ENCODE measurements at regions not wholly inside any gene's neighbourhood (a gene's known extent, or its start where the extent isn't known, plus 50 kb on each side); places are given as distances from the start of the nearest gene placed in this dataset.

DNA sequence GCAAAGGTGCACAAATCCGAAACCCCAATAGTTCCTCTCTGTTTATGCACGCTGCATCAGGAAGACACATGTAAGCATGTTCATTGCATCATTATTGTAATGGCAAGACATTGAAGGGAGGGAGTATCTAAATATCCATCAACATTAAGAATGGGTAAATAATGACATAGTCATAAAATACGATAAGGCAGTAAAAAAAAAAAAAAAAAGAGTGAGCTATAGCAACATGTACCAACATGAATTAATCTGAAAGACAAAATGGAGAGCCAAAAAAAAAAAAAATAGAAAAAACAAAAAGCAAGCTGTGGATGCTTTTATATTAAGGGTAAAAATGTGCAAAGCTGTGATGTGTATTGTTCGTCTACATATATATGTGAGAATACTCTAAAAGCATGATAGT, 70.2 kb upstream of the ABLIM1 start:
- no peak overlapping the region for H3K4me3 Mint-ChIP-seq

GRCh38 chr10:114729103-114729659, 71.1 kb upstream of the ABLIM1 start:
- ChIA-PET POLR2A (no interaction called here), CTCF (interaction anchor here (1.1 kb wide), 1 partner anchor 57 kb away, joined by 3 read pairs; no protein-coding TSS in a partner anchor)
- Mint-ChIP-seq H3K4me3 (no peak overlapping the region), H3K27ac (no peak overlapping the region), H3K27me3 (peaks cover 8% of the 10 kb centered on the region), H3K9me3 (ENCODE audit: insufficient read depth) (no peaks in the 10 kb centered on the region), H3K4me1 (no peaks in the 10 kb centered on the region)
- no peak overlapping the region for H3K4me2 ChIP-seq (replicated peaks; ENCODE audit: low read depth, low read length, poor library complexity, severe bottlenecking)
- ATAC-seq (ENCODE audit: low read depth) (no peak), DNase-seq (no peak)
- H4K20me1 ChIP-seq (ENCODE audit: control insufficient read depth, insufficient read depth, low read length, poor library complexity, severe bottlenecking) = no peaks in the 10 kb centered on the region
- intact Hi-C loops (cut with micrococcal nuclease) = no loop called here
- no peaks in the 10 kb centered on the region for H3K9me3 ChIP-seq (ENCODE audit: control extremely low read depth in 1 of 3, control insufficient read depth in 2 of 3, insufficient read depth in 1 of 3, low read length in 2 of 3)
- H2AFZ ChIP-seq (ENCODE audit: insufficient read depth, low read depth, low read length, poor library complexity, severe bottlenecking) = no peak overlapping the region
- no peak overlapping the region for H3K4me3 ChIP-seq (ENCODE audit: control extremely low read depth in 1 of 5, extremely low read depth in 1 of 5, insufficient read depth in 1 of 5, low read depth in 2 of 5, low read length in 4 of 5)
- no peaks in the 10 kb centered on the region for H3K36me3 ChIP-seq (replicated peaks in 1 of 2; ENCODE audit: control extremely low read depth in 1 of 2, control insufficient read depth in 1 of 2, extremely low read depth in 1 of 2, insufficient read depth in 2 of 2, low read length in 1 of 2)
- H3K9ac ChIP-seq (ENCODE audit: low read length) = no peak overlapping the region
- TF ChIP-seq EZH2 (IDR thresholded peaks at IDR 0.05; ENCODE audit: borderline replicate concordance, insufficient read depth, low read depth, low read length, poor library complexity, severe bottlenecking) (no peak), CTCF (IDR thresholded peaks at IDR 0.05) (no peak)
- H3K79me2 ChIP-seq (ENCODE audit: control insufficient read depth, insufficient read depth, low read length) = no peaks in the 10 kb centered on the region
- H3K27me3 ChIP-seq (replicated peaks in 1 of 4; ENCODE audit: control extremely low read depth in 1 of 4, control insufficient read depth in 3 of 4, insufficient read depth in 4 of 4, low read length in 3 of 4) = peaks cover 0 to 4% (median 0%) of the 10 kb centered on the region in 4 experiments
- WGBS (ENCODE audit: insufficient coverage) = no CpG with 5 or more reads among the region's 3 CpGs
- no peak overlapping the region for H3K27ac ChIP-seq (ENCODE audit: low read length in 2 of 2)
- no peaks in the 10 kb centered on the region for H3K4me1 ChIP-seq (ENCODE audit: control insufficient read depth in 2 of 2, insufficient read depth in 2 of 2, low read length in 2 of 2)

More for the DNA sequence above, 70.2 kb upstream of the ABLIM1 start:
- no peak overlapping the region for H3K27ac Mint-ChIP-seq
- H3K4me2 ChIP-seq (replicated peaks; ENCODE audit: low read depth, low read length, poor library complexity, severe bottlenecking) = no peak overlapping the region
- H3K27me3 ChIP-seq (replicated peaks in 1 of 4; ENCODE audit: control extremely low read depth in 1 of 4, control insufficient read depth in 3 of 4, insufficient read depth in 4 of 4, low read length in 3 of 4) = no peaks in the 10 kb centered on the region
- no CpG with 5 or more reads among the region's 4 CpGs for WGBS (ENCODE audit: insufficient coverage)
- ChIA-PET CTCF (no interaction called here), POLR2A (no interaction called here)
- H3K9ac ChIP-seq (ENCODE audit: low read length) = no peak overlapping the region
- H3K27me3 Mint-ChIP-seq = peaks cover 4% of the 10 kb centered on the region
- no peaks in the 10 kb centered on the region for H3K9me3 Mint-ChIP-seq (ENCODE audit: insufficient read depth)
- H2AFZ ChIP-seq (ENCODE audit: insufficient read depth, low read depth, low read length, poor library complexity, severe bottlenecking) = no peak overlapping the region
- intact Hi-C loops (cut with micrococcal nuclease) = no loop called here
- DNase-seq (no peak), ATAC-seq (ENCODE audit: low read depth) (no peak)
- no peaks in the 10 kb centered on the region for H3K4me1 Mint-ChIP-seq
- no peaks in the 10 kb centered on the region for H3K4me1 ChIP-seq (ENCODE audit: control insufficient read depth in 2 of 2, insufficient read depth in 2 of 2, low read length in 2 of 2)
- H3K27ac ChIP-seq (ENCODE audit: low read length in 2 of 2) = no peak overlapping the region
- TF ChIP-seq CTCF (IDR thresholded peaks at IDR 0.05) (no peak), EZH2 (IDR thresholded peaks at IDR 0.05; ENCODE audit: borderline replicate concordance, insufficient read depth, low read depth, low read length, poor library complexity, severe bottlenecking) (no peak)
- H3K9me3 ChIP-seq (ENCODE audit: control extremely low read depth in 1 of 3, control insufficient read depth in 2 of 3, insufficient read depth in 1 of 3, low read length in 2 of 3) = no peaks in the 10 kb centered on the region
- H3K79me2 ChIP-seq (ENCODE audit: control insufficient read depth, insufficient read depth, low read length) = no peaks in the 10 kb centered on the region
- no peaks in the 10 kb centered on the region for H4K20me1 ChIP-seq (ENCODE audit: control insufficient read depth, insufficient read depth, low read length, poor library complexity, severe bottlenecking)
- no peaks in the 10 kb centered on the region for H3K36me3 ChIP-seq (replicated peaks in 1 of 2; ENCODE audit: control extremely low read depth in 1 of 2, control insufficient read depth in 1 of 2, extremely low read depth in 1 of 2, insufficient read depth in 2 of 2, low read length in 1 of 2)
- no peak overlapping the region for H3K4me3 ChIP-seq (ENCODE audit: control extremely low read depth in 1 of 5, extremely low read depth in 1 of 5, insufficient read depth in 1 of 5, low read depth in 2 of 5, low read length in 4 of 5)
